Stomach (tissue), 8 donors: ENCODE measurements at regions not wholly inside any gene's neighbourhood (a gene's known extent, or its start where the extent isn't known, plus 50 kb on each side); places are given as distances from the start of the nearest gene placed in this dataset.

Source experiments
- DNase-seq, 2 donors: peaks; one replicate each; pipeline versions ENCODE4 v3.0.0 to v3.0.0-alpha.2; 2013 to 2019
- H3K27ac ChIP-seq, 5 donors: fragments of 200-600 bp in 4 of 5; sonication (generic) in 4 of 5; one replicate each; pipeline ENCODE4 v1.5.1; 2013 to 2019; ENCODE audit warnings: mild to moderate bottlenecking in 1 of 5, moderate library complexity in 1 of 5
- H3K27me3 ChIP-seq, 3 donors: fragments of 200-600 bp; sonication (generic); one replicate each; pipeline ENCODE4 v1.5.1; 2017 to 2019; ENCODE audit warnings: mixed run types in 1 of 3
- H3K36me3 ChIP-seq, 4 donors: fragments of 200-600 bp; sonication (generic); 1 replicate in 3 of 4; 2 replicates in 1 of 4; pipeline ENCODE4 v1.5.1; 2016 to 2019
- H3K4me1 ChIP-seq, 4 donors: fragments of 200-600 bp; sonication (generic); one replicate each; pipeline ENCODE4 v1.5.1; 2016 to 2019
- H3K4me3 ChIP-seq, 4 donors: fragments of 200-600 bp; sonication (generic) in 3 of 4; one replicate each; pipeline ENCODE4 v1.5.1; 2016 to 2019; ENCODE audit warnings: mild to moderate bottlenecking in 1 of 4
- H3K9me3 ChIP-seq, 4 donors: fragments of 200-600 bp; sonication (generic); one replicate each; pipeline ENCODE4 v1.5.1; 2016 to 2019
- EP300 ChIP-seq: sonication (generic); formaldehyde crosslinking; IDR thresholded peaks from one replicate; pipeline ENCODE4 v1.6.1; 2017; ENCODE audit warnings: antibody characterized with exemption
- POLR2A ChIP-seq, 4 donors: fragments of 450-650 bp; IDR thresholded peaks; one replicate each; pipeline ENCODE4 v1.6.1; 2016; ENCODE audit warnings: antibody characterized with exemption in 4 of 4, control low read depth in 2 of 4, mild to moderate bottlenecking in 1 of 4, moderate library complexity in 1 of 4
- POLR2AphosphoS5 ChIP-seq, 3 donors: sonication (generic); formaldehyde crosslinking; IDR thresholded peaks; one replicate each; pipeline ENCODE4 v1.6.1; 2016; ENCODE audit warnings: antibody characterized with exemption in 3 of 3
- WGBS, 5 donors: extraction: QIAGEN DNeasy Blood & Tissue Kit in 3 of 5; methylation state at CpG; one replicate each; pipeline versions ENCODE4 v1.1.5 to v1.1.7; 2013 to 2018; 5-methylcytosine and 5-hydroxymethylcytosine counted together
- intact Hi-C: fragments of 100-400 bp; cut with DNase I; formaldehyde crosslinking; loops from one replicate; pipeline ENCODE4 v1.15.1; 2023; ENCODE audit warnings: low total_unique reads
- TF ChIP-seq, protein P1 (sequence below), 7 experiments: fragments of 450-650 bp in 4 of 7; fragments of 200-600 bp in 3 of 7; sonication (generic) in 3 of 7; IDR thresholded peaks; one replicate each; pipeline ENCODE4 v1.5.1; 2016 to 2019; ENCODE audit warnings: antibody characterized with exemption in 7 of 7, control low read depth in 2 of 7, mild to moderate bottlenecking in 1 of 7
- donor health status: healthy with polysubstance abuse.
- donor health status: Bipolar disorder and iron deficiency.
- donor health status: healthy.

DNA sequence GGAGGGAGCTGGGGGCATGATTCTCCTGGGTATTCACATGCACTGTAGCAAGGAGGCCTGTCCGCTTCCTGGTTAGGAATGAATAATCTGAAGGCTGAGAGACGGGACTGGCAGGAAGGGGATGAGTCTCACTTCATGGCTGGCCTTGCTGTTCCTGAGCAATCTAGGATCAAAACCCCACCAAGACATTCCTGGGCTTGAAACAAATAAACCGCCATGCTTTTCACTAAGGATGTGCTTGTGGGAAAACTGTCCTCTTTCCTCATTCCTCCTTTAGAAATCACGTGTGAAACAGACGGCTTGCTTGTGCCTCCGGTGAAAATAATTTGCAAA, 132.8 kb downstream of the MACROH2A1 start:
- H3K4me1 ChIP-seq: peaks cover 0 to 38% (median 12%) of the 10 kb centered on the region in 4 donors
- no peaks in the 10 kb centered on the region for H3K36me3 ChIP-seq
- no peak overlapping the region for H3K4me3 ChIP-seq
- WGBS, 5 donors: 56 to 78% (median 69%) methylated on average over 6 of the region's 6 CpGs
- DNase-seq: no peak
- intact Hi-C loops: no loop called here
- H3K27me3 ChIP-seq: peaks cover 0 to 5% (median 0%) of the 10 kb centered on the region in 3 donors
- TF ChIP-seq POLR2AphosphoS5 (IDR thresholded peaks at IDR 0.05) (no peak), EP300 (no peak), POLR2A (IDR thresholded peaks at IDR 0.05) (no peak)
- TF ChIP-seq, protein P1, sequence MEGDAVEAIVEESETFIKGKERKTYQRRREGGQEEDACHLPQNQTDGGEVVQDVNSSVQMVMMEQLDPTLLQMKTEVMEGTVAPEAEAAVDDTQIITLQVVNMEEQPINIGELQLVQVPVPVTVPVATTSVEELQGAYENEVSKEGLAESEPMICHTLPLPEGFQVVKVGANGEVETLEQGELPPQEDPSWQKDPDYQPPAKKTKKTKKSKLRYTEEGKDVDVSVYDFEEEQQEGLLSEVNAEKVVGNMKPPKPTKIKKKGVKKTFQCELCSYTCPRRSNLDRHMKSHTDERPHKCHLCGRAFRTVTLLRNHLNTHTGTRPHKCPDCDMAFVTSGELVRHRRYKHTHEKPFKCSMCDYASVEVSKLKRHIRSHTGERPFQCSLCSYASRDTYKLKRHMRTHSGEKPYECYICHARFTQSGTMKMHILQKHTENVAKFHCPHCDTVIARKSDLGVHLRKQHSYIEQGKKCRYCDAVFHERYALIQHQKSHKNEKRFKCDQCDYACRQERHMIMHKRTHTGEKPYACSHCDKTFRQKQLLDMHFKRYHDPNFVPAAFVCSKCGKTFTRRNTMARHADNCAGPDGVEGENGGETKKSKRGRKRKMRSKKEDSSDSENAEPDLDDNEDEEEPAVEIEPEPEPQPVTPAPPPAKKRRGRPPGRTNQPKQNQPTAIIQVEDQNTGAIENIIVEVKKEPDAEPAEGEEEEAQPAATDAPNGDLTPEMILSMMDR (IDR thresholded peaks at IDR 0.05): no peak
- peak overlapping the region; percentile 54 to 83 (median 69) for H3K27ac ChIP-seq
- H3K9me3 ChIP-seq: peaks cover 0 to 4% (median 0%) of the 10 kb centered on the region in 4 donors

GRCh38 chr5:135265497-135266302, 133.3 kb downstream of the MACROH2A1 start:
- Histone ChIP-seq H3K36me3 (no peaks in the 10 kb centered on the region), H3K4me3 (no peak overlapping the region), H3K27ac (peak overlapping the region; percentile 54 to 83 (median 69)), H3K9me3 (peaks cover 0 to 4% (median 0%) of the 10 kb centered on the region in 4 donors), H3K4me1 (peaks cover 0 to 32% (median 10%) of the 10 kb centered on the region in 4 donors), H3K27me3 (peaks cover 0 to 5% (median 0%) of the 10 kb centered on the region in 3 donors)
- DNase-seq: no peak
- WGBS, 5 donors: 63 to 69% (median 67%) methylated on average over 13 of the region's 13 CpGs
- intact Hi-C loops: no loop called here
- TF ChIP-seq POLR2AphosphoS5 (IDR thresholded peaks at IDR 0.05) (no peak), EP300 (no peak)

GRCh38 chr5:135264451-135265440, 134.3 kb downstream of the MACROH2A1 start:
- no peaks in the 10 kb centered on the region for H3K36me3 ChIP-seq
- WGBS, 5 donors: 47 to 64% (median 62%) methylated on average over 17 of the region's 17 CpGs
- TF ChIP-seq POLR2AphosphoS5 (IDR thresholded peaks at IDR 0.05) (no peak), EP300 (no peak), POLR2A (IDR thresholded peaks at IDR 0.05) (no peak)
- TF ChIP-seq, protein P1 (IDR thresholded peaks at IDR 0.05): no peak
- H3K4me1 ChIP-seq: peaks cover 0 to 22% (median 7%) of the 10 kb centered on the region in 4 donors
- peak overlapping the region; percentile 54 to 83 (median 69) for H3K27ac ChIP-seq
- H3K4me3 ChIP-seq: no peak overlapping the region
- peaks cover 0 to 4% (median 0%) of the 10 kb centered on the region in 4 donors for H3K9me3 ChIP-seq
- no peaks in the 10 kb centered on the region for H3K27me3 ChIP-seq
- no peak for DNase-seq
- intact Hi-C loops: no loop called here

DNA sequence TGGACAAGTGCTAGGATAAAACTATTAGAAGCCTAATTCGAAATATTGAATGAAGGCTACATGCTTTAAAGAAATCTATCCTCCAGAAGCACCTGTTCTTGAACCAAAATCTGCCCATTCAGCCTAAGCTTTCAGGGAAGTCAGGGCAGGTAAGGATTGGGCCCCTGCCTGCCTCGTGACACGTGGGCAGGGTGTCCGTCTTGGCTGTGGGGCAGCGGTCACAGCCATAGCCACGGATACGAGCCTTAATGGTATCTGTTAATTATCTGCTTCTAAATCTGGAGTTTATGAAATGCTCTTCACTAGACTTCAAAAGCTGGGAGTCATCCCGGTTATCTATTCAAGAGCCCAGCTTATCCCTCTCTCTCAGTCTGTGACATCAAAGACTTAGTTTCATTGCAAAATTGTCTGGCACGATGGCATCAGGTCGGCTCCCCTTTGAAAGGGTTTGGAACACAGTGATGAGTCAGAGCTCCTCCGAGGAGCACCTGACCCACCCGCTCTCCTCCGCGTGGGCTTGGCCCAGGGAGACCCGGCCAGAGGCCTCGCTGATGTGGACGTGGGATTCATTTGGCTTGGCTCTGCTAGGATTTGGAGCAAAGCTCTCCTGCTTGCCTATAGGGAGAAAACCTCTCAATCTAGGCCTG, 135.9 kb downstream of the MACROH2A1 start:
- H3K9me3 ChIP-seq: peaks cover 0 to 4% (median 0%) of the 10 kb centered on the region in 4 donors
- intact Hi-C loops: no loop called here
- H3K27ac ChIP-seq: peak overlapping the region in 2 of 5 donors; percentile 53 to 83
- H3K27me3 ChIP-seq: no peaks in the 10 kb centered on the region
- peaks cover 0 to 15% (median 7%) of the 10 kb centered on the region in 4 donors for H3K4me1 ChIP-seq
- no peak overlapping the region for H3K4me3 ChIP-seq
- 79 to 88% (median 81%) methylated on average over 17 of the region's 17 CpGs for WGBS, 5 donors
- no peak for DNase-seq
- no peaks in the 10 kb centered on the region for H3K36me3 ChIP-seq
- TF ChIP-seq EP300: no peak
- TF ChIP-seq POLR2A (IDR thresholded peaks at IDR 0.05): no peak
- TF ChIP-seq, protein P1 (IDR thresholded peaks at IDR 0.05): no peak
- TF ChIP-seq POLR2AphosphoS5 (IDR thresholded peaks at IDR 0.05): no peak
